GM12864 (cell line): ENCODE measurements at regions not wholly inside any gene's neighbourhood (a gene's known extent, or its start where the extent isn't known, plus 50 kb on each side); places are given as distances from the start of the nearest gene placed in this dataset.
A peak's percentile ranks its signal among the peaks of the same experiment; 100 is the strongest.

ENCODE experiments used
- DNase-seq: peaks from one replicate; pipeline ENCODE4 v3.0.0-alpha.2; 2011; ENCODE audit warnings: low read depth
- H3K4me3 ChIP-seq: 2 replicates; pipeline ENCODE4 v1.5.1; 2011; ENCODE audit warnings: mild to moderate bottlenecking, low read depth, low read length, control low read depth
- CTCF ChIP-seq: IDR thresholded peaks from 2 replicates; pipeline ENCODE4 v1.5.1; 2011; ENCODE audit warnings: low read depth, mild to moderate bottlenecking, moderate library complexity, low read length, control low read depth, inconsistent platforms; ENCODE audit errors: missing control alignments

GRCh38 chr12:4114986-4115385 lies 158.6 kb upstream of the CCND2 start:
- no peak overlapping the region for H3K4me3 ChIP-seq
- DNase-seq, result no peak
- TF ChIP-seq CTCF, result no peak

DNA sequence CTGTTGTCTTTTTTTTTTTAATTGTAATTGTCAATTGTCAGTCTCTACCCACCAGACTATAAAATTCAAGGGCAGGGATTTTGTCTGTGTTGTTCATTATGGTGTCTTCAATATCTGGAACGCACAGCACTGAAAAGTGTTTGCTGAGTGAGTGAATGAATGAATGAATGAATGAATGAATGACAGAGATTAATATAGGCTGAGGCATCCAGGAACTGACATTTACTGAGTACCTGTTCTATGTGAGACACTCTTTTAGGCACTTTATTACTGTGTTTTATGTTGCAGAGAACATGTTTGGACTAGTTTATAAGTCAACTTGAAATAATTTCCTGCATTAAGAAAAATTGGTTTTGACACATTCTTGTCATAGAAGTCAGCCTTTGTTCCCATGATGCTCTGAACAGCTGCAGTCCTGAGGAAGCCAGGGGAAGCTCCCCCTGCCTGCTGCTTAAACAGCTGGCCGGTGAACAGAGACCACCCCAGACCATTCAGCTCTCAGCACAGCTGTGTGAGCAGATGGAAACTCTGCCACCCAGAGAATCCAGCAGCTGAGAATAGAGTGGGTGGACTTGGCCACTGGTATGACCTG lies 160.7 kb upstream of the CCND2 start:
- H3K4me3 ChIP-seq, result no peak overlapping the region
- TF ChIP-seq CTCF, result no peak
- no peak for DNase-seq

DNA sequence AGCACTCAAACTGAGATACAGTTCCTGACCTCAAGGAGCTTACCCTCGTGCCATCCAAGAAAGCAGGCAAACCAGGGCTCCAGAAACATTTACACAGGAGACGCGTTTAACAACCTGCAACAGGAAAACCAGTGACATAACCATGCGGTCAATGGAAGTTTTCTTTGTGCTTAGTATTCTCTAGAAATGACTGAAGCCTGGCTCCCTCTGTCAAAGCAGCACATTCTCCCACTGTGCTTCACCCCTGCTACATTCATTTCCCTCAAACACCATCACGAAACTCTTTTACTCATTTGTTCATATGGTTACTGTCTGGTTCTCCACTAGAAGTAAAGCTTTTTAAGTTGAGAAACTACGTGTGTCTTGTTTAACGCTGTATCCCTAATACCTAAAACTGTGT lies 161.3 kb upstream of the CCND2 start:
- no peak overlapping the region for H3K4me3 ChIP-seq
- TF ChIP-seq CTCF, result no peak
- peak; percentile 63 for DNase-seq

- H3K4me3 ChIP-seq, result no peak overlapping the region
- DNase-seq, result no peak
- no peak for TF ChIP-seq CTCF
Observed at GRCh38 chr12:4111010-4111409, 162.6 kb upstream of the CCND2 start.

DNA sequence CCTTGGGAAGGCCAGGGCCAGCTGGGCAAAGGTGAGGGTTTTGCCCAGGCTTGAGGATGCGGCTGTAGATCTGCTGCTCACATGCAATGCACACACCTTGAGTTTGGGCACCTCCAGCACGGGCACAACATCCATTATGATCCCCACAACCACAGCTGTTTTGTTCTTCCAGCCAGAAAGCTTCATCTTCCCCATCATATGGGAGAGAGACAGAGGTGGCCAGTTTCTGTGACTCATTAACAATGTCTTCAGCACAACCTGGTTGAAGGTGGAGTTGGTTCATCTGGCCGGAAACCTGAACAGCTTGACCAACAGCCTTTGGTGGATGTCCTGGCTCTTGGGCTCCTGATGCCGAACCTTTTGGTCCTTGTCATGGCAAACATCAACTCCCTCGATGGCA lies 163.7 kb upstream of the CCND2 start:
- no peak overlapping the region for H3K4me3 ChIP-seq
- no peak for DNase-seq
- TF ChIP-seq CTCF, result no peak

- TF ChIP-seq CTCF, result no peak
- no peak for DNase-seq
- no peak overlapping the region for H3K4me3 ChIP-seq
Observed at GRCh38 chr12:4108803-4109345, 164.7 kb upstream of the CCND2 start.
